Middle frontal gyrus (tissue), 1 donor: ENCODE measurements at regions not wholly inside any gene's neighbourhood (a gene's known extent, or its start where the extent isn't known, plus 50 kb on each side); places are given as distances from the start of the nearest gene placed in this dataset.

Source experiments
- DNase-seq: peaks from one replicate; pipeline ENCODE4 v3.0.0-alpha.2; 2015; ENCODE audit warnings: low spot score; ENCODE audit errors: extremely low spot score

GRCh38 chr5:175388531-175388930, 55.5 kb downstream of the DRD1 start:
- DNase-seq, result no peak

- DNase-seq, result no peak
Measured at GRCh38 chr5:175387144-175387543, 56.8 kb downstream of the DRD1 start.

GRCh38 chr5:175386526-175386925, 57.5 kb downstream of the DRD1 start:
- no peak for DNase-seq

- no peak for DNase-seq
Measured at GRCh38 chr5:175385691-175386362, 58.2 kb downstream of the DRD1 start.

- no peak for DNase-seq
Measured at GRCh38 chr5:175384724-175385552, 59.0 kb downstream of the DRD1 start.

- no peak for DNase-seq
Measured at GRCh38 chr5:175383350-175383749, 60.6 kb downstream of the DRD1 start.

DNA sequence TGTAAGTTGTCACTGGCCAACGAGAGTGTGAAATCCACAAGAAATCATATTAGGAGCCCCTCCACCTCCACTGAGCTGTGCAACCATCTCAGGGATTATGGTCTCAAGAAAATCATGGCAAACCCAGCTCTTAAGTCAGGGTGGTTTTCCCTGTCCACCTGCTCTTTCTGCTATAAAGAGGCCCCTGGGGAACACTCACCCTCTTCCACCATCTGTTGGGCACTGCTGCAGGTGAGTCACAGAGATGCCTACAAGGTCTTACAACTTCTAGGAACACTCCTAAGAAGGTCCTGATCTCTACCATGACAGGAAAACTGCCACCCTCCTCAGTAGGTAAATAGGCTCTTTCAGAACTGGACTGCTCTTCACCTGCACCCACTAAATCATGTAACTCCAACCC, 61.8 kb downstream of the DRD1 start:
- DNase-seq, result no peak

DNA sequence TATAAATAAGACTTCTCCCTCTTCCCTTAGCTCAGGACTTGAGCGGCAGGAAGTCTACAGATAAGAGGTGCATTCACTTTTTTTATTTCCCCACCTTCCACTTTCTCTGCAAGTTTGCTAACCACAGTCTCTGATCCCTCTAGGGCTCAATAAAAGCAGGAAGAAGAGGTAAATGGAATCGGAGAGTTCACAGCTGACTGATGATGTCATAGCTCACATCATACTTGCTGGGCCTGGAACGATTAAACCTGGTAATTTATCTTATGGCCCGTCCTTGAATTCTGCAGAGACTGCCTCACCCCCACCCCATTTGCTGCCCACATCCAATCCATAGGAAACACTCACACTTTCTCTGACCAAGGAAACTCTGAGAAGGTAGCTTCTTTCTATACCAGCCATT, 62.9 kb downstream of the DRD1 start:
- DNase-seq, result no peak

GRCh38 chr5:175380701-175381100, 63.3 kb downstream of the DRD1 start:
- no peak for DNase-seq

DNA sequence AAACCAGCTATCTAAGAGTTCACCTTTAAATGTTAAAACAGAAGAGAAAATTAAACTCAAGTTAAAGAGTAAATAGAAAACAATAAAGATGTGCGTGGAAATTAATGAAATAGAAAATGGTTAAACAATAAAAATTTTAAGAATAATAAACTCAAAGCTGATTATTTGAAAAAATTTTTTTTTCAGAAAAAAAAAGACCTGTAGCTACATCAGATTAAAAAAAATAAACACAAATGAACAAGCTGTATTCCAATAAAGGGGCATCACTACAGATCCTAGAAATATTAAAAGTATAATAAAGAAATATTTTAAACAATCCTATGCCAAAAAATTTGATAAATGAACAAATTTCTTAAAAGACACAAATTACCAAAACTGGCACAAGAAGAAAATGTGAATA, 64.1 kb downstream of the DRD1 start:
- DNase-seq, result no peak

DNA sequence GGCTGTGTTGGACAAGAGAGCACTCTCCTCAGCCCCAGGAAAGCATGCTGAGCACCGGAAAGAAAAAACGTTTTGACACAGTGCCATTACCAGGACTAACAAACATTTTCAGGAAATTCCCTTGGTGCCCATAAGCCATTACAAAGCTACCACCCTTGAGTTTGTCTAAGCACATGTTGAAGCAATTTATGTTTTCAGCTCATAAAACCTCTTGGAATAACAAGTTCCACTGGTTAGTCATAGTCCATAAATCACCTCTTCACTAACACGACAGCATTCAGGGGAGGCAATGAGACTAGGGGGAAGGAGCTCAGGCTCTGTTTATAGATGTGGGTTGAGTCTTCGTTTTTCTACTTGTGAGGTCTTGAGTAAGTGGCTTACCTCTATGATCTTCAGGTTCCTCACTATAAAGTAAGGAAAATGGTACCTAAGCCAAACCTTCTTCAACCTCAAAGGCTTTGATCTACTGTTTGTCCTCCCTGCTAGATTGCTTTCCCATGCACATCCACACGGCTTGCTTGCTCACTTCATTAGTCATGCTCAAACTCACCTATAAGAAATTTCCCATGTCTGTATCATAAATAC, 65.4 kb downstream of the DRD1 start:
- DNase-seq, result no peak

- no peak for DNase-seq
Measured at GRCh38 chr5:175377816-175378215, 66.2 kb downstream of the DRD1 start.

DNA sequence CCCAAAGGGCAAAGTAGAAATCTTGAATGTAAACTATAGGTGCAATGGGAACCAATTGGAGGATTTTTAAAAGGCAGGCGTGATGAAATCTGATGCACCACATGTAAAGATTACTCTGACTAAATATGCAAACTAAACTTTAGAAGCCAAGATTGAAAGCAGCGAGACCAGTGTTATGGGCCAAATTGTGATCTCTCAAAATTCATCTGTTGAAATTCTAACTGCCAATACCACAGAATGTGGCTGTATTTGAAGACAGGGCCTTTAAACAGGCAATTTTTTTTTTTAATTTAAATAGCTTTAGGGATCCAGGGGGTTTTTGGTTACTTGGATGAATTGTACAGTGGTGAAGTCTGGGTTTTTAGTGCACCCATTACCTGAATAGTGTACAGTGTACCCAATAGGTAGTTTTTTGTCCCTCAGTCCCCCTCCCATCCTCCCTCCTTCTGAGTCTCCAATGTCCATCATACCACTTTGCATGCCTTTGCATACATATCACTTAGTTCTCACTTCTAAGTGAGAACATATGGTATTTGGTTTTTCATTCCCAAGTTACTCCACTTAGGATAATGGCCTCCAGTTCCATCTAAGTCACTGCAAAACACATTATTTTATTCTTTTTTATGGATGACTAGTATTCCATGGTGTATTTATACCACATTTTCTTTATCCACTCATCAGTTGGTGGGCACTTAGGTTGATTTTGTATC, 69.7 kb downstream of the DRD1 start:
- DNase-seq, result no peak

DNA sequence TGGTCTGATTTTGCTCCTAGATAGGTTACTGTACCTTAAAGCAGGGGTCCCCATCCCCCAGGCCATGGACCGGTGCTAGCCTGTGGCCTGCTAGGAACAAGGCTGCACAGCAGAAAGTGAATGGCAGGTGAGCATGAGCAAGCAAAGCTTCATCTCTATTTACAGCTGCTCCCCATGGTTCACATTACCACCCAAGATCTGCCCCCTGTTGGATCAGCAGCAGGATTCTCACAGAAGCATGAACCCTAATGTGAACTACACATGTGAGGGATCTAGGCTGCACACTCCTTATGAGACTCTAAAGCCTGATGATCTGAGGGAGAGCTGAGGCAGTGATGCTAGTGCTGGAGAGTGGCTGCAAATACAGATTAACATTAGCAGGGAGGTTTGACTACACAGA, 78.1 kb downstream of the DRD1 start:
- DNase-seq, result no peak

DNA sequence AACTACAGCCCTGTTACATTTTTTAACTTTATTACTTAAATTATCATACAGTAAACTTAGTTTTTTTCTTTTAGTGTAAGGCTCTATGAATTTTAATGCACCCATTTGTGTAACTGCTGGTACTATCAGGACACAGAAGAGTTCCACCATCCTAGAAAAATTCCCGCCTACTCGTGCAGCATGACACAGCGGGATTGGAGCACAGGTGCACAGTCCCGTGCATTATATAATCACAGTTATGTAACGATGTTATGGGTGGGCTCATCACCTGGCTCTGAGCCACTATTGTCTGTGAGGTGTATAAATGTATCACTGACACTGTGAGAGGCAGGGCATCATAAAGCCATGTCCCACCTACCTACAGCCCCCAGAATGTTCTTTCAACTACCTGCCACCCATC, 80.7 kb downstream of the DRD1 start:
- no peak for DNase-seq

DNA sequence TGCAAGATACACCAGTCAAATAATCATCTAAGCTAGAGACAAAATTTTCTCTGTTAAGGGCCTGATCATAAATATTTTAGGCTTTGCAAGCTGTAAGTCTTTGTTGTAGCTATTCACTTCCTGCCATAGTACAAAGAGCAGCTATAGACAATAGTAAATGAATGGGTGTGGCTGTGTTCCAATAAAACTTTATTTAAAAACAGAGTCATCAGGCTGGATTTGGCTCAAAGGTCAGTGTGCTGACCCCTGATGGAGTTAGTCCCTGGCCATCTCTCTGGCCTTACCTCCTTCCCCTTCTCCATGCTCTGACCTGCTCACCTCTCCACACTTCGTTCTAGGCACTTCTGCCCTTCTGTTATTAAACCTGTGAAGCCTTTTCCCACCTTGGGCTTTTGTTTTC, 86.0 kb downstream of the DRD1 start:
- DNase-seq, result no peak

GRCh38 chr5:175356428-175356827, 87.6 kb downstream of the DRD1 start:
- DNase-seq, result no peak

- no peak for DNase-seq
Measured at GRCh38 chr5:175354964-175355363, 89.0 kb downstream of the DRD1 start.

DNA sequence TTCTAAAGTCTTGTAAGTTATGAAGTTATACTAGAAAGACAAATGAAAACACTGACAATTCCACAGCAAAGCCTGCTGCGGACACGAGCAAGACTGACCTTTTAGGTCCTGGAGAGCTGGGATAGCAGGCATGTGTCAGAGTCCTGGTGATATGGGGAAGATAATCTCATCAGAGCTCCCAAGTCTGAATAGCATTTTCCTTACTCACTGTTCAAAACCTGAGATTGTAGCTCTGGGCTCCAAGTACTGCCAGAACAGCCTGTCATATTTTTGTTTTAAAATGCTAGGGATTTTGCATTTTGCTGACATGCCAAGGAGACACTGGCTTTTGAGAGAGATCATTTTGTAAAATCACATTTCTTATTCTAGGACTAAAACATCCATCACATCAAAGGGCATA, 90.1 kb downstream of the DRD1 start:
- DNase-seq, result no peak

GRCh38 chr5:175351897-175352590, 91.9 kb downstream of the DRD1 start:
- no peak for DNase-seq

- DNase-seq, result no peak
Measured at GRCh38 chr5:175351126-175351525, 92.9 kb downstream of the DRD1 start.
